Activated CD4-positive, alpha-beta T cell treated with anti-CD3 and anti-CD28 coated beads, Interleukin-2, amount 50 U/mL, for 4 hours (primary cell): ENCODE measurements at regions not wholly inside any gene's neighbourhood (a gene's known extent, or its start where the extent isn't known, plus 50 kb on each side); places are given as distances from the start of the nearest gene placed in this dataset.
"Not testable (repeated sequence)": the region's sequence is repeated elsewhere in the genome, so short reads cannot be mapped to it uniquely, and the experiment has no call there.

Source experiments
- DNase-seq, 2 experiments: peaks; one replicate each; pipeline ENCODE4 v3.0.0-alpha.2; 2020

DNA sequence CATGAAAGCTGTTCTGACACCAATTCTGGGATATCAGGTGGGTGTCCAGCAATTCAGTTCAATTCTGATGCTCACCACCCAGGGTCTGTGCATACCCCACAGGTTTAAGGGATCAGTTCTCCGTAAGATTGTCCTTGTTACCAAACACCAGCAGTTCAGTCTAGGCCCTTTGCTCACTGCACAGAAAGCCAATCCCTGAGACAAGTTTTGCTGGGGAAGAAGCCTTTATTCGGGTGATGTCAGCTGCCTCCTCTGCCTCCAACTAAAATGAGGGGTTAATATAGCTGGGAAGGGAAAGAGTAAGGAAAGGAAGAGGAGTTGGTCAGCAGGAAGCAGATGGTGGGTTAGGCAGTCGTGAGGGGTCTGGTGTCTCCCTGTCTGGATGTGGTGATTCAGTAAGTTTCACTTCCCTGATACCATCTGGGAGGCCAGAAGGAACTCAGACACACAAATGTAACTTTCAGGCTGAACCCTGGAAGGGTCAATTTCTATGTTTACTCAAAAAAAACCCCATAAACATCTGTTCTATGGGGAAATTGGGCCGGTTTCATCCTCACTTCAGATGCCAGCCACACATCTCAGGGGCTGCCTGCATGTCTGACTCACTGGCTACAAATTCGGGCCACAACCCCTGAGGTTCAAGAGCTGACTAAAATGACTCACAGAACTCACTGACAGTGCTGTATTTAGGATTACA is 83.3 kb upstream of the PGBD5 start:
- DNase-seq, result no peak

DNA sequence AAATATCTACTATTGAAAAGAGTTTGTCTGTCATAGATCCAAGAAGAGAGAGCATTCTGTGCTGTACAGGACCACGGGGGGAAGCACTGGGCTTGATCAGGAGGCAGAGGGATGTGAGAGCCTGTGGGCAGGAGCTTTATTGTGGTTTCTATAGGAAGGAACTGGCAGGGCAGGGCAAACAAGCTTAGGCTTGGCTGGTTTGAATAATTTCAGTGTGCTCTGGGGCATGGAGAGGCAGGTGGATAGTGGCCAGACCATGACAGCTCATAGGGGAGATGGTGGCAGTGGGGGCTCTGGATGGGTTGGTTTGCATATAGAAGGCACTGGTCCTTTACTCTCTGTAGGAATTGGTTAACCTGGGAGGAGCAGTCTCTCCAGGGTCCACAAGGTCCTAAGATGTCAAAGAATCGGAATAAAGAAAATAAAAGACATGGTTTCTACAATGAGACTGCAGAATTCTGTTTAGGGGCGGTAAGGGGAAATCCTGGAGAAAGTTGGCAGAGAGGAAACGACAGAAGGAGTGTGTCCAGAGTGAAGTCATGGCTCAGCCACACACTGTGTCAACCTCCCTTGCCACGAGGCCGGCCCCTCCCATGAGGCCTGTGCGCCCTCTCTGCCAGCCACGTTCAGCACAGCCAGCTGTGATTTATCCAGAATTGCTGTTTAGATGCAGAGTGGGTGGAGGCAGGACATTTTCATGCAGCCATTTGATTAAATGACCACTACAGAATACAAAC is 81.7 kb upstream of the PGBD5 start:
- no peak for DNase-seq

DNA sequence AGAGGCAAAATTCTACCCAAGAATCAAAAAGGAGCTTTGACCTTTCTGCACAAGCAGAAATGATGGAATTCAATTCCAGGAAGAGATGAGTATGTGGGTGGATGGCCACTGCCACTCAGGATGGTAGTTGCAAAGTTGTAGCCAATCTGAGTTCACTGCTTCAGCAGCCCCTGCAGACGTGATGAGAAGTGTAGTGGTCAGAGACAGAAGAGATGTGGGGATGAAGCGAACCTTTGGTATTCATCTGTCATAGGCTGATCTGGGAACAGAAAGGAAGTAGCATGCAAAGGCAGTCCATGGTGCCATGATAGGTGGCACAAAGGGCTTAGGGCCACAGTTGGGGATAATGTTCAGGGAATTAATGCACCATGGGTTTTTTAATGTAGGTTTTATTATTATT is 81.1 kb upstream of the PGBD5 start:
- DNase-seq, result no peak

DNA sequence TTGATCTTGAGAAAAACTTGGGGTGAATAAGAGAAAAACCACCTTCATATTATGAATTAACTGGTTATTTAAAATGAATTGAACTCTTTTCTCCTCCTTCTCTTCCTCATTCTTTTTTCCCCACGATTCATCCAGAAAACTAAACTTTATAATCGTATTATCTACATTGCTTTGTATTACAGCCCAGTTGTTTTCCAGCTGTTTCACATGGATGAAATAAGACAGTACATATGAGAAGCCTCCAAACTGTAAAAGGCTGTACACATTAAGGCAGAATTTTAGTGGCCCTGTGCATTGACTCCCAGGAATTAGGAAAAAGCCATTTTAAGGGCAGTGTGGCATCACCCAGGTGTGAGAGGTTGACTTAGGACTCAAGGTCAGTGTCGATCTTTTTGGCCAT is 80.3 kb upstream of the PGBD5 start:
- no peak for DNase-seq

DNA sequence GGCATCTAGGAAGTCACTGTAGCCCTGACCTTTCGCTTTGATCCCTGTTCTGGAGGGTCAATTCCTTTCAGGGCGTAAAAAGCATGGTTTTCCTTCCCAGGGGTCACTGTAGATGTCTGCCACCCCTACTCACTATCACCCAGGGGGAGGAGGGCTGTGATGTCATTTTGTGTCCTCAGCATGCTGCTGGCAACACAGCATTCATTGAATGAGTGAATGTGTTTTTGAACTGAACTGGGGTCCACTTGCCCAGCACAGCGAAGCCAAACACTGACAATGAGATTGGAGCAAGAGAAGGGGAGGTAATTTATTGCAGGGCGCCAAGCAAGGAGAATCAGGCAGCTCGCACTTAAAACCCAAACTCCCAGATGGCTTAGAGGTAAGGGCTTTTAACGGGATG is 78.2 kb upstream of the PGBD5 start:
- no peak for DNase-seq

DNA sequence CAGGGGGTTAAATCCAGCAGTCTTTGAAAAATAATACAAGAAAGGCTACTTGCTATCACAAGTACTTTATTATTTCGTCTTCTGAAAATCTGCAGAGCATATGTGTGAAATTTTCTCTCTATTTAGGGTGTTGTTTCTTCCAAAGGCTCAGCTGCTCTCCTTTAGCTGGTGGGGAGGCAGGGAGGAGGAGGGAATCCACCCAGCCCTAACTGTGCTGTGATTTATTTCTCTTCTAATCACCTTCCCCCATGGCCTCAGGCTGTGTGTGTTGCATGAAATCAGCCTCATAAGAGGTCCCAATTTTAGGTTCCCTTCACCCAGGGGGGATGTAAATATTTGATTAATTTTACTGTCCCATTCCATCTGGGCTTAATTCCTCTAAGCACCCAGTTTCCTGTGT is 77.6 kb upstream of the PGBD5 start:
- no peak for DNase-seq

DNA sequence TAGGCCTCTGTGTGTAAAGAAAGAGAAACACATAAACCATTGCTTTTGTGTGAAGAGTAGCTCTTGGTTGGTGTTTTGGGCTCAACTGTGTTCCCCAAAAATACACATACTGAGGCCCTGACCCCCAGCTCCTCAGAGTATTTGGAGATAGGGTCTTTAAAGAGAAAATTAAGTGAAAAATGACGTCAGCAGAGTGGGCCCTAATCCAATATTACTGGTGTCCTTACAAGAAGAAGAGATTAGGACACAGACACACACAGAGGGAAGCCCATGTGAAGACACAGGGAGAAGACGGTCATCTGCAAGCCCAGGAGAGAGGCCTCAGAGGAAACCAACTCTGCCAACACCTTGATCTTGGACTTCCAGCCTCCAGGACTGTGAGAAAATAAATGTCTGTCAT is 76.9 kb upstream of the PGBD5 start:
- DNase-seq, result no peak

DNA sequence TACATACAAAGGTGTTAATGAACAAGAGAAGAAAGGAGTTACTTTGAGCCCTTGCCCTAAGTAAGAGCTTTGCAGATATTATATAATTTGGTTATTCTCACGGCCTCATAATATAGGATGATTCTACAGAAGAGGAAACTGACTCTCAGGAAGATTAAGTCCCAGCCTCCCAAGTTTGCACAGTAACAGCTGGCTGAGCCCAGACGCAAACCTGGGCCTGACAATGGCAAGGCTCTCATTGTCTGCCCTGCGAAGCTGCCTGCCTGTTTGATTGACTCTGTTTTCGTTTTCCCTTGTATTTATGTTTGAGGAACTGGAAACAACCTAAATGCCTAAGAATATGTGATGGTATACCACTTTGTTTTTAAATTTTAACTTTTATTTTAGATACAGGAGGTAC is 76.2 kb upstream of the PGBD5 start:
- no peak for DNase-seq

DNA sequence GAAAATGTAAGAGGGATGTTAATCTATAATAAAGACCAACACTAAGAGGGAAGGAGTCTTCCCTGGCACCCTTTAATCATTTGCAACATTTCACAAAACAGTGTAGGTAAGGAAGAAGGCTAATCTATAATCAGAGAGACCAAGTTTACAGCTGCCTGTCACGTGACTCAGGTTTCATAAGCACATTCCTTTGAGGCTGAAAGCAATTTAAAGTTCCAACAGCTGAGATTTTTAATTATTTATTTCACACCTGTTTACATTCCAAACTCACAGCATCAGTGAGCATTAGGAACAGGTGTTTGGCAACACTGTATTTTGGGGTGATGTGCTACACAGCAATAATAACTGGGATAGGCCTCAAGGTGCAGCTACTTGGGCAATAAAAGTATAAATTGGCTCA is 75.7 kb upstream of the PGBD5 start:
- no peak for DNase-seq

DNA sequence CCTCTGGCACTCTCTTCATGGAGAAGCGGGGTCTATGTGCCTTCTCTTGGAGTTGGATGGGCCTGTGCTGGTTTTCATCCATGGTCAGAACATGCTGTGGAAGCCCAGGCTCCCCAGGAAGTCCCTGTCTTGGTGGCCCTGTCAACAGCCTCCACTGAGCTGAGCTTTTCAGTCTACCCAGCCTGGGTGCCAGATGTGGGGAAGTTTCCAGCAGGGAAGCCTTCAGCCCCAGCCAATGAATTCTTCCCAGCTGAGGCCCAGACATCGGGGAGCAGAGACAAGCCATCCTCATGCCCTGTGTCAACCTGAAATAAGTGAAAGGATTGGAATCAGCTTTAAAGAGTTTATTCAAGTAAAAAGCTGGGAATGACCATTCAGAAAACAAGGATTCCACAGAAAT is 75.1 kb upstream of the PGBD5 start:
- DNase-seq, result no peak

DNA sequence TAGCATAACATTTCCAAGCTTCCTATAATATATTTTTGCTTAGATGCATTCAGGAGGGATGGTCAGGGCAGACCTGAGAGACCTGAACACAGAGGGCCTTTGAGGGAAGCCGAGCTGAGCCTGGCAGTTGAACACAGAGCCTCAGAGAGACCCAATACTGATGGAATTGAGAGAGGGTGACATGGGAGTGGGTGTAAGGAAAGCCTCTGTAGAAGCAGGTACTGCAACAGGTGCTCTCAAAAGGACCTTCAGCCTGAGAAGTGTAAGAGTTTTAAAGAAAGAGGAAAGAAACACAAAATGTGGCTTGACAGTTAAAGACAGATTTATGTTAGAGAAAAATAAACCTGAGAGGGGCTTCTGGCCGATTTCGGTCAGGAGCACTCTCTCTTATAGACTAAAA is 73.9 kb upstream of the PGBD5 start:
- DNase-seq, result no peak

DNA sequence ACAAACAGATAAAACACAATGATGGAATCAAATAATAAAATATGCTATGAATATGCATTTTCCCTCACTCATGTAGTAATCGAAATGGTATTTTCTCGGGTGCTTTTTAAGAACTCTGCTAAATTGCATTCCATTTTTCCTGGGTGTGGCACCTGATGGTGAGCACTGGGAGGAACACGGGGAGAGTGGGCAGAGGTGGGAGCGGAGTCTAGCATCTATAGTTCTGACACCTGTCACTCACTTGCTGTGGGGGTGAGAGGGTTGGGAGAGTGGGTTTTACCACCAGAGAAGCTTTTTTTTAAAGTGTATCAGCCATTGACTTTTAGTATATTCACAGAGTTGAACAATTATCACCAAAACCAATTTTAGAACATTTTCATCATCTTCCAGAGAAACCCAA is 73.4 kb upstream of the PGBD5 start:
- no peak for DNase-seq

DNA sequence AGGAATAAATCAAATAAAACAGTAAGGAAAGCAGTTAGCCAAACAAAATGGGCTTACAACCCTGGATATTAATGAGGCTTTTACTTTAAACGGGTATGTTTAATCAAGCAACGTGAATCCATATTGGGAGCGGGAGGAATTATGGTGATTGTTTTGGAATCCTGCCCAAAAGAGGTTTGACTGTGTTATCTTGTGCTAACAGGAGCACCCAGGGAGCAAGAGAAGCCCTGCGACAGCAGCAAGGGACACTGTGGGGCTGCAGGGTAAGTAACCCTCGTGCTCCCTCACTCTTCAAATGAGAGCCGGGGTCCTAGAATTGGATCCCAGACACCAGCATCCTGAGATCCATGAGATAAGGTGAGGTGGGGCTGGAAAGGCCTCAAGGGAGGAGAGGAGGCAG is 72.6 kb upstream of the PGBD5 start:
- DNase-seq, result no peak

DNA sequence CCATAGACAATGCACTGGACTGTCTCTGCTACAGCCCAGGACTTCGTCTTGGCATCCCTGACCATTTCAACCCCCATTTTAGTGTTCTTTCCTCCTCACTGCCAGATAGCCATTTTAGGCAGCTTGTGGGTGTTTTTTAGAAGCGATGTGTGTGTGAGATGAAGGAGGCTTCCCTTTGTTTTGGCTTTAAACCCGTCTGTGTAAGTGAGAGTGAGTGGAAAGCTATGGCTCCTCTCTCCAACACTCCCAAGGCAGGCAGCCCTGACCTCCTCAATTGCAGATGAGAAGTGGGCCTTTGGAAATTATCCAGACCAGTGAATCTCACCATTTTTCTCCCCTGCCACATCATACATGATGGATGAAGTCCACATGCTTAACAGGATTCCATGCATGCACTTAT is 70.3 kb upstream of the PGBD5 start:
- no peak for DNase-seq

DNA sequence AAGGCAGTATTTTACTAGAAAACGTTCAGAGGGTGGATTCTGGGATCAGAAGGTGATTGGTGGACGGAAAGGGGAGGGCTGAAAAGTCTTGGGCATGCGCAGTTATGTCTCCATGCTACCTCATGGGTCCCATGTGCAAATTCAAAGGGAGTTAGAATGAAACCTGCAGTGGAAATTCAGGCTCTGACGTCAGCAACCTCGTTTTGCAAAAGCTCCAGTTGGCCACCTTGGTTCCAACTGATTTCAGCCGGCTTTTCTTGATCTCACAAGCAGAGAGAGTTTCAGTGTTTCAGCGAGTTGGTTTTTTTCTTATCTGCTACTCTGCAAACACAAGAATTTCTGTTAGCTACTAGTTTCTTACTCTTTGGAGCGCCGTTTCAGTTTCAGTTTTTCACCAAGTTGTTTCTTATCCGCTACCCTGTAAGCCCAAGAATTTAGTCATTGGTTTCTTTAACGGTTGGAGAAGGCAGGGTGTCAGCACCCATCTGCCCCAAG is 69.8 kb upstream of the PGBD5 start:
- peak in 1 of 2 experiments; percentile 1 for DNase-seq

DNA sequence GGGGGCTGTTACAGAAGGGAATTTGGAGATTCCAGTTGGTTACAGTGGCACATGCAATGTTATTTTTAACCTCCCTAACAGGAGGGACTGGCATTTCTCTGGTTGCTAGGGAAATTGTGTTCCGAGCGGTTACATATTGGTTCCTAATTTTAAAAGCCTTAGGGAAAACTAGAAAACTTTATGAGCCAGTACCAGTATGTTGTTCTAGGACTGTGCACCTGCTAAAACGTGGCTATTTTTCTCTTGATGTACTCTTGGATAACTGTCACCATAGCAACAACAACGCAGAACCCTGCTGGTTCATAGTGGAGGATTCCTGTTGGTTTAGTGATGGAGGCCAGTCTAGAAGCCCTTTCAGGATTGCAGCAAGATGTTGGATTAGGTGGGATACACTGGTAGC is 68.9 kb upstream of the PGBD5 start:
- DNase-seq, result no peak

DNA sequence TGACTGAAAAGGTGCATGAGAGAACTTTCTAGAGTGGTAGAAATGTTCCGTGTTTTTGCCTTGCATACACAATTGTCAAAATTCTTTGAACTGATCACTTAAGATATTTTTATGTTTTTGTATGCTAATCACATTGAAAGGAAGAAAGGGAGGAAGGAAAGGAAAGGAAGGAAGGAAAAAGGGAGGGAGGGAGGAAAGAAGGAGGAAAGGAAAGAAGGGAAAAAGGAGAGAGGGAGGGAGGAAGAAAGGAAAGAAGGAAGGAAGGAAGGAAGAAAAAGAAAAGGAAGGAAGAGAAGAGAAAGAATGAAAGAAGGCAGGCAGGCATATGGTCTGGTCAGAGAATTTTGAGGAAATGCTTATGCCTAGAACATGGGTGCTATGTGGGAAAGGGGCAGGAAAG is 68.4 kb upstream of the PGBD5 start:
- no peak for DNase-seq

DNA sequence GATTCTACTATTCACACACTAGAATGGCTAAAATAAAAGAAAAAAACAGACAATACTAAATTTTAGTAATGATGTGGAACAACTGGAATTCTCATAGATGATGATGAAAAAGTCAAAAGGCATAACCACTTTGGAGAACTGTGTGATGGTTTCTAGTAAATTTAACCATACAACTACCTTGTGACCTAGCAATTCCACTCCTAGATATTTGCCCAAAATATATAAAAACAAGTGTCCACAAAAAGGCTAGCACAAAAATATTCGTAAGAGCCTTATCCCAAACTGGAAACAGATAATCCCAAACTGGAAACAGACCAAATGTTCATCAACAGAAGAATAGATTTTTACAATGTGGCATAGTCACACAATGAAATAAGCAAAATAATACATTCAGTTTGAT is 67.9 kb upstream of the PGBD5 start:
- no peak for DNase-seq

DNA sequence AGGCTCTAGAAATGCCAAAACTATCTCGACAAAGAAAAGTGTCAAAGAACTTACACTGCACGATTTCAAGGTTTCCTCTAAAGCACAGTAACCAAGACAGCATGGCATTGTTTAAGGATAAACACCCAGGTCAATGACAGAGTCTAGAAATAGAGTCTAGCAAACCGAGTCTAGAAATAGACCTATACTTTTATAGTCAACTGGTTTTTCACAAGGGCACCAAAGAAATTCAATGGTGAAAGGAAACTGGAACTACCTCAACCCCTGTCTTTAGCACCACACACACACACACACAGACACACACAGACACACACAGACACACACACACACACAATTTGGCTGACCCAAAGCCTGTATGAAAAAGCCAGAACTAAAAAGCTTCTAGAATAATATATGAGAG is 67.1 kb upstream of the PGBD5 start:
- DNase-seq, result no peak

DNA sequence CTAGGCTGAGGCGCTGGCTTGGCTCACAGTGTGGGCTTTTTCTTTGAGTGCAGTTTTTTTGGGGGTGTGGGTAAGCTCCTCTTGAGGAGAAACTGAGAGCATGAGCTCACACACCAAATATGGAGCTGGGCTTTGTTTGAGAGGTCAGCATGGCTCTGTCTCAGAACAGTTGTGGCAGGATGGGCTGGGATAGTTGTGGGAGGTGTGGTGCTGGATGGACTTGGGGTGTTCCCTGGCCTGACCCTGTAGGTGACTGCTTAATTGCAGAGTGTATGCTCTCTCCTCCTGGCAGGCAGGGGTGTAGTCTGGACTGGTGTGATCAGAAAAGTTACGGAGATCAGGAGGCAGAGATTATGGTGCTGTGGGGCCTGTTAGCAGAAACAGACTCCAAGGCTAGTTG is 64.3 kb upstream of the PGBD5 start:
- no peak for DNase-seq

DNA sequence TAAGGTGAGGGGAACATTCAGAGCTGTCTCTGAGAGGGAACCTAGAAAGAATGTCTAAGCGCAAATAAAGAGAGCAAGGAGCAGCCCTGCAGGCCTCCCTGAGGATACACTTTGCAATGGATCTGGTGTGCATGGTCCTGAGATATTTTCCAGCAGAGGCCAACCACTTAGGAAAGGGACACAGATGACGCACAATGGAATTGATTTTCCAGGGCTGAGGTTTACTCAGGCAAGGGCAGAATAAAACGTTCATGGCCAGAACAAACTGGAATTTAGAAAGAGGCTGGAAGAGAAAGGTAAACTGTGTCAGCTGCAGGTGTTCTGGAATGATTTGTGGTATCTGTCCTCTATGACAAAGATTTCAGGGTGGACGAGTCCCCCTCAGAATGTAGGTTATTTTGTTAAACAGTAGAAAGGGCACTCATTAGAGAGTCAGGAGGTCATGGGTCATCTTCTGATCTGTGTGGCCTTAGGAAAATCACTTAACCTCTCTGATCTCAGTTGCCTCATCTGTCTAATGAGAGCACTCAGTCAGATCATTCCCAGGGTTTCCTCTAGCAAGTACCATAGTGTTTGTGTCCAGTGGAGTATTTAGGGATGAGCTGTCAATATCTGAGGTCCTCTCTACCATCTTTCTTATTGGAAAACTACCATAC is 61.8 kb upstream of the PGBD5 start:
- DNase-seq, result no peak

DNA sequence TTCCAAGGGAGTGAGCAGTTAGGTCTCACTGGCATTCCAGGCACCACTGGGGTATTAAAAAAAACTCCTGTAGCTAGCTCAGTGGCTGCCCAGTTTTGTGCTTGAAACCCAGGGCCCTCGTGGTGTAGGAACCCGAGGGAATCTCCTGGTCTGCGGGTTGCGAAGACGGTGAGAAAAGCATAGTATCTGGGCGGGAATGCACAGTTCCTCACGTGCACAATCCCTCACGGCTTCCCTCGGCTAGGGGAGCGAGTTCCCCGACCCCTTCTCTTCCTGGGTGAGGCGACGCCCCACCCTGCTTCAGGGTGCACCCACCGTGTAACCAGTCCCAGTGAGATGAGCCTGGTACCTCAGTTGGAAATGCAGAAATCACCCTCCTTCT is 50.5 kb upstream of the PGBD5 start:
- DNase-seq, result no peak

DNA sequence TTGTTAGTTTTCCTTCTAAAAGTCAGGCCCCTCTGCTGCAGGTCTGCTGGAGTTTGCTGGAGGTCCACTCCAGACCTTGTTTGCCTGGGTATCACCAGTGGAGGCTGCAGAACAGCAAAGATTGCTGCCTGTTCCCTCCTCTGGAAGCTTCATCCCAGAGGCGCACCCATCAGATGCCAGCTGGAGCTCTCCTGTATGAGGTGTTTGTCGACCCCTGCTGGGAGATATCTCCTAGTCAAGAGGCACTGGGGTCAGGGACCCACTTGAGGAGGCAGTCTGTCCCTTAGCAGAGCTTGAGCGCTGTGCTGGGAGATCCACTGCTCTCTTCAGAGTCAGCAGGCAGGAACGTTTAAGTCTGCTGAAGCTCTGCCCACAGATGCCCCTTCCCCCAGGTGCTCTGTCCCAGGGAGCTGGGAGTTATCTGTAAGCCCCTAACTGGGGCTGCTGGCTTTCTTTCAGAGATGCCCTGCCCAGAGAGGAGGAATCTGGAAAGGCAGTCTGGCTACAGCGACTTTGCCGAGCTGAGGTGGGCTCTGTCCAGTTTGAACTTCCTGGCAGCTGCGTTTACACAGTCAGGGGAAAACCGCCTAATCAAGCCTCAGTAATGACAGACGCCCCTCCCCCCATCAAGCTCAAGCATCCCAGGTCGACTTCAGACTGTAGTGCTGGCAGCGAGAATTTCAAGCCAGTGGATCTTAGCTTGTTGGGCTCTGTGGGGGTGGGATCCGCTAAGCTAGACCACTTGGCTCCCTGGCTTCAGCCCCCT is 49.9 kb upstream of the PGBD5 start:
- DNase-seq, result not testable (repeated sequence)
